HEK293 (cell line): ENCODE measurements at regions not wholly inside any gene's neighbourhood (a gene's known extent, or its start where the extent isn't known, plus 50 kb on each side); places are given as distances from the start of the nearest gene placed in this dataset.

ENCODE experiments used
- CTCF ChIA-PET: fragments of 350-600 bp; formaldehyde crosslinking; extraction: SDS; loops from one replicate; lab custom pipeline; 2021; ENCODE audit warnings: antibody characterized with exemption; lab: Yijun Ruan, JAX
- POLR2A ChIA-PET: fragments of 300-600 bp; formaldehyde crosslinking; extraction: SDS; loops from one replicate; lab custom pipeline; 2020; ENCODE audit warnings: antibody characterized with exemption, inconsistent platforms; lab: Yijun Ruan, JAX
- H3K27ac ChIP-seq: fragments of 200-500 bp; sonication (Bioruptor generic); 2 replicates; pipeline ENCODE4 v1.5.1; 2014; ENCODE audit warnings: low read depth, low read length, control low read depth, inconsistent platforms; ENCODE audit errors: extremely low read depth
- H3K36me3 ChIP-seq, 2 experiments: fragments of 200-500 bp in 1 of 2; sonication (Bioruptor generic) in 1 of 2; 1 replicate in 1 of 2; 2 replicates in 1 of 2; pipeline ENCODE4 v1.5.1; 2014 to 2017; ENCODE audit warnings: inconsistent platforms in 2 of 2, low read length in 2 of 2; ENCODE audit not compliant: control insufficient read depth in 2 of 2, insufficient read depth in 1 of 2
- H3K4me1 ChIP-seq: fragments of 200-500 bp; sonication (Bioruptor generic); 2 replicates; pipeline ENCODE4 v1.5.1; 2014; ENCODE audit warnings: mild to moderate bottlenecking, low read length, inconsistent platforms; ENCODE audit not compliant: control insufficient read depth, insufficient read depth
- H3K4me3 ChIP-seq: 2 replicates; pipeline ENCODE4 v1.5.1; 2011; ENCODE audit warnings: low read depth, mild to moderate bottlenecking, control low read depth, low read length, moderate library complexity
- H3K9me3 ChIP-seq: fragments of 200-500 bp; sonication (Bioruptor generic); 2 replicates; pipeline ENCODE4 v1.5.1; 2014; ENCODE audit warnings: low read depth, low read length, inconsistent platforms; ENCODE audit not compliant: control insufficient read depth, insufficient read depth
- IKZF3 ChIP-seq: fragments of 450-650 bp; IDR thresholded peaks from 2 replicates; pipeline ENCODE4 v1.5.0; 2018; ENCODE audit warnings: missing biosample characterization, mild to moderate bottlenecking, missing genetic modification characterization, moderate library complexity
- ZBTB21 ChIP-seq: fragments of 450-650 bp; formaldehyde crosslinking; IDR thresholded peaks from 2 replicates; pipeline ENCODE4 v1.5.1; 2017; ENCODE audit warnings: missing biosample characterization, missing genetic modification characterization
- ZIC2 ChIP-seq: fragments of 450-650 bp; formaldehyde crosslinking; IDR thresholded peaks from 2 replicates; pipeline ENCODE4 v1.5.1; 2016; ENCODE audit warnings: missing biosample characterization, missing genetic modification characterization
- ZNF10 ChIP-seq: fragments of 450-650 bp; formaldehyde crosslinking; IDR thresholded peaks from 2 replicates; pipeline ENCODE4 v1.5.1; 2017; ENCODE audit warnings: missing biosample characterization, missing genetic modification characterization
- ZNF132 ChIP-seq: fragments of 450-650 bp; formaldehyde crosslinking; IDR thresholded peaks from 2 replicates; pipeline ENCODE4 v1.5.1; 2017; ENCODE audit warnings: missing biosample characterization, missing genetic modification characterization, borderline replicate concordance
- ZNF157 ChIP-seq: fragments of 450-650 bp; formaldehyde crosslinking; IDR thresholded peaks from 2 replicates; pipeline ENCODE4 v1.5.1; 2016; ENCODE audit warnings: missing biosample characterization, missing genetic modification characterization
- ZNF16 ChIP-seq: fragments of 450-650 bp; formaldehyde crosslinking; IDR thresholded peaks from 2 replicates; pipeline ENCODE4 v1.5.1; 2016; ENCODE audit warnings: low read depth, missing biosample characterization, missing genetic modification characterization
- ZNF174 ChIP-seq: fragments of 450-650 bp; formaldehyde crosslinking; IDR thresholded peaks from 2 replicates; pipeline ENCODE4 v1.5.0; 2017; ENCODE audit warnings: missing biosample characterization, mild to moderate bottlenecking, missing genetic modification characterization
- ZNF184 ChIP-seq: fragments of 450-650 bp; IDR thresholded peaks from 2 replicates; pipeline ENCODE4 v1.5.1; 2018; ENCODE audit warnings: missing biosample characterization, mild to moderate bottlenecking, missing genetic modification characterization
- ZNF266 ChIP-seq: fragments of 450-650 bp; formaldehyde crosslinking; IDR thresholded peaks from 2 replicates; pipeline ENCODE4 v1.5.1; 2016; ENCODE audit warnings: missing biosample characterization, missing genetic modification characterization, low read depth
- ZNF548 ChIP-seq: fragments of 450-650 bp; formaldehyde crosslinking; IDR thresholded peaks from 2 replicates; pipeline ENCODE4 v1.5.1; 2016; ENCODE audit warnings: missing biosample characterization, missing genetic modification characterization
- ZNF571 ChIP-seq: fragments of 450-650 bp; formaldehyde crosslinking; IDR thresholded peaks from 2 replicates; pipeline ENCODE4 v1.5.0; 2017; ENCODE audit warnings: missing biosample characterization, missing genetic modification characterization
- ZNF610 ChIP-seq: fragments of 450-650 bp; formaldehyde crosslinking; IDR thresholded peaks from 2 replicates; pipeline ENCODE4 v1.5.1; 2016; ENCODE audit warnings: missing biosample characterization, missing genetic modification characterization, borderline replicate concordance
- ZNF768 ChIP-seq: fragments of 450-650 bp; formaldehyde crosslinking; IDR thresholded peaks from 2 replicates; pipeline ENCODE4 v1.5.1; 2018; ENCODE audit warnings: missing biosample characterization, mild to moderate bottlenecking, missing genetic modification characterization
- TF ChIP-seq, protein P1 (sequence below): fragments of 450-650 bp; formaldehyde crosslinking; conservative IDR thresholded peaks from 2 replicates; pipeline ENCODE4 v1.5.1; 2016; ENCODE audit warnings: low read depth, missing biosample characterization, missing genetic modification characterization
- TF ChIP-seq, protein P2 (sequence below): fragments of 450-650 bp; IDR thresholded peaks from 2 replicates; pipeline ENCODE4 v1.5.1; 2018; ENCODE audit warnings: missing biosample characterization, mild to moderate bottlenecking, missing genetic modification characterization
- TF ChIP-seq, protein P3 (sequence below): fragments of 450-650 bp; formaldehyde crosslinking; IDR thresholded peaks from 2 replicates; pipeline ENCODE4 v1.5.1; 2016; ENCODE audit warnings: missing biosample characterization, missing genetic modification characterization
- TF ChIP-seq, protein P4 (sequence below): fragments of 450-650 bp; formaldehyde crosslinking; IDR thresholded peaks from 2 replicates; pipeline ENCODE4 v1.5.1; 2016; ENCODE audit warnings: missing biosample characterization, missing genetic modification characterization, borderline replicate concordance

DNA sequence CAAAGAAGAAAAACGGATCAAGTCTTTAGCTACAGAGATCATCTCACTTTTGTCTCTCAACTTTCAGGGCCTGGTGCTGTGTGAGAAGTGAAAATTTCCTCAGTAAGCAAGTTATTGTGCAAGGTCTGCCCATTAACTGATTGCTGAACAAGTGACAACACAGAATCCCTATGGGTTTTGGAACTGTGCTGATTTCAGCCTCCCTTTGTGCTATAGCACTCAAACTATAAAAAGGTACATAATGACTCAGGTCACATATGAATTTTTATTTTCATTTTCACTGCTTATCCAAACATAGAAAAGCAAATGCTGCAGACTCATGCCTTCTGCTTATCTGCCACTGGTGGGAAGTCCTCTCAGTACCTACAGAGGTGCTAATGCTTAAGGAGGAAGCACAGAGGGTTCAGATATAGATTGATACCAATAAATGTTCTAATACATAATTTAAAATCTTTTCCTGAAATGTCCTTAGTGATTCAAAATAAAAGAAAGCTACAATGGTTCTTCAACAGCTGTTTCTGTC lies 576.2 kb upstream of the CT83 start:
- ChIA-PET POLR2A (no interaction called here), CTCF (interaction anchor here (0.6 to 0.7 kb wide), 2 partner anchors 157 to 961 kb away, joined by 3 to 4 read pairs; no protein-coding TSS in a partner anchor)
- Histone ChIP-seq H3K4me3 (no peak overlapping the region), H3K36me3 (no peaks in the 10 kb centered on the region), H3K9me3 (no peaks in the 10 kb centered on the region), H3K4me1 (no peaks in the 10 kb centered on the region), H3K27ac (no peak overlapping the region)
- no peak for TF ChIP-seq ZNF610
- TF ChIP-seq ZNF157 (tag by site-specific recombination), result no peak
- TF ChIP-seq, protein P1, sequence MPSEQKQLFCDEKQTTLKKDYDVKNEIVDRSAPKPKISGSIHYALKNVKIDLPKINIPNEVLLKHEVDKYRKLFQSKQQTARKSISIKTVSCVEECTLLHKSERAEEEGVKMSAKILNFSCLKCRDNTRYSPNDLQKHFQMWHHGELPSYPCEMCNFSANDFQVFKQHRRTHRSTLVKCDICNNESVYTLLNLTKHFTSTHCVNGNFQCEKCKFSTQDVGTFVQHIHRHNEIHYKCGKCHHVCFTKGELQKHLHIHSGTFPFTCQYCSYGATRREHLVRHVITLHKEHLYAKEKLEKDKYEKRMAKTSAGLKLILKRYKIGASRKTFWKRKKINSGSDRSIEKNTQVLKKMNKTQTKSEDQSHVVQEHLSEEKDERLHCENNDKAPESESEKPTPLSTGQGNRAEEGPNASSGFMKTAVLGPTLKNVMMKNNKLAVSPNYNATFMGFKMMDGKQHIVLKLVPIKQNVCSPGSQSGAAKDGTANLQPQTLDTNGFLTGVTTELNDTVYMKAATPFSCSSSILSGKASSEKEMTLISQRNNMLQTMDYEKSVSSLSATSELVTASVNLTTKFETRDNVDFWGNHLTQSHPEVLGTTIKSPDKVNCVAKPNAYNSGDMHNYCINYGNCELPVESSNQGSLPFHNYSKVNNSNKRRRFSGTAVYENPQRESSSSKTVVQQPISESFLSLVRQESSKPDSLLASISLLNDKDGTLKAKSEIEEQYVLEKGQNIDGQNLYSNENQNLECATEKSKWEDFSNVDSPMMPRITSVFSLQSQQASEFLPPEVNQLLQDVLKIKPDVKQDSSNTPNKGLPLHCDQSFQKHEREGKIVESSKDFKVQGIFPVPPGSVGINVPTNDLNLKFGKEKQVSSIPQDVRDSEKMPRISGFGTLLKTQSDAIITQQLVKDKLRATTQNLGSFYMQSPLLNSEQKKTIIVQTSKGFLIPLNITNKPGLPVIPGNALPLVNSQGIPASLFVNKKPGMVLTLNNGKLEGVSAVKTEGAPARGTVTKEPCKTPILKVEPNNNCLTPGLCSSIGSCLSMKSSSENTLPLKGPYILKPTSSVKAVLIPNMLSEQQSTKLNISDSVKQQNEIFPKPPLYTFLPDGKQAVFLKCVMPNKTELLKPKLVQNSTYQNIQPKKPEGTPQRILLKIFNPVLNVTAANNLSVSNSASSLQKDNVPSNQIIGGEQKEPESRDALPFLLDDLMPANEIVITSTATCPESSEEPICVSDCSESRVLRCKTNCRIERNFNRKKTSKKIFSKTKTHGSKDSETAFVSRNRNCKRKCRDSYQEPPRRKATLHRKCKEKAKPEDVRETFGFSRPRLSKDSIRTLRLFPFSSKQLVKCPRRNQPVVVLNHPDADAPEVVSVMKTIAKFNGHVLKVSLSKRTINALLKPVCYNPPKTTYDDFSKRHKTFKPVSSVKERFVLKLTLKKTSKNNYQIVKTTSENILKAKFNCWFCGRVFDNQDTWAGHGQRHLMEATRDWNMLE (tag by site-specific recombination), result no peak
- TF ChIP-seq ZNF16 (tag by site-specific recombination), result no peak
- TF ChIP-seq ZNF768 (tag by site-specific recombination), result no peak
- TF ChIP-seq IKZF3 (tag by site-specific recombination), result no peak
- TF ChIP-seq ZNF548 (tag by site-specific recombination), result no peak
- TF ChIP-seq ZNF174 (tag by site-specific recombination), result no peak
- TF ChIP-seq ZNF184, result no peak
- TF ChIP-seq ZNF132, result no peak
- TF ChIP-seq ZNF571, result no peak
- TF ChIP-seq, protein P2, sequence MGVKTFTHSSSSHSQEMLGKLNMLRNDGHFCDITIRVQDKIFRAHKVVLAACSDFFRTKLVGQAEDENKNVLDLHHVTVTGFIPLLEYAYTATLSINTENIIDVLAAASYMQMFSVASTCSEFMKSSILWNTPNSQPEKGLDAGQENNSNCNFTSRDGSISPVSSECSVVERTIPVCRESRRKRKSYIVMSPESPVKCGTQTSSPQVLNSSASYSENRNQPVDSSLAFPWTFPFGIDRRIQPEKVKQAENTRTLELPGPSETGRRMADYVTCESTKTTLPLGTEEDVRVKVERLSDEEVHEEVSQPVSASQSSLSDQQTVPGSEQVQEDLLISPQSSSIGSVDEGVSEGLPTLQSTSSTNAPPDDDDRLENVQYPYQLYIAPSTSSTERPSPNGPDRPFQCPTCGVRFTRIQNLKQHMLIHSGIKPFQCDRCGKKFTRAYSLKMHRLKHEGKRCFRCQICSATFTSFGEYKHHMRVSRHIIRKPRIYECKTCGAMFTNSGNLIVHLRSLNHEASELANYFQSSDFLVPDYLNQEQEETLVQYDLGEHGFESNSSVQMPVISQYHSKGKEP, result no peak
- TF ChIP-seq ZNF266, result no peak
- TF ChIP-seq, protein P3, sequence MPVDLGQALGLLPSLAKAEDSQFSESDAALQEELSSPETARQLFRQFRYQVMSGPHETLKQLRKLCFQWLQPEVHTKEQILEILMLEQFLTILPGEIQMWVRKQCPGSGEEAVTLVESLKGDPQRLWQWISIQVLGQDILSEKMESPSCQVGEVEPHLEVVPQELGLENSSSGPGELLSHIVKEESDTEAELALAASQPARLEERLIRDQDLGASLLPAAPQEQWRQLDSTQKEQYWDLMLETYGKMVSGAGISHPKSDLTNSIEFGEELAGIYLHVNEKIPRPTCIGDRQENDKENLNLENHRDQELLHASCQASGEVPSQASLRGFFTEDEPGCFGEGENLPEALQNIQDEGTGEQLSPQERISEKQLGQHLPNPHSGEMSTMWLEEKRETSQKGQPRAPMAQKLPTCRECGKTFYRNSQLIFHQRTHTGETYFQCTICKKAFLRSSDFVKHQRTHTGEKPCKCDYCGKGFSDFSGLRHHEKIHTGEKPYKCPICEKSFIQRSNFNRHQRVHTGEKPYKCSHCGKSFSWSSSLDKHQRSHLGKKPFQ (tag by site-specific recombination), result no peak
- no peak for TF ChIP-seq ZIC2 (tag by site-specific recombination)

DNA sequence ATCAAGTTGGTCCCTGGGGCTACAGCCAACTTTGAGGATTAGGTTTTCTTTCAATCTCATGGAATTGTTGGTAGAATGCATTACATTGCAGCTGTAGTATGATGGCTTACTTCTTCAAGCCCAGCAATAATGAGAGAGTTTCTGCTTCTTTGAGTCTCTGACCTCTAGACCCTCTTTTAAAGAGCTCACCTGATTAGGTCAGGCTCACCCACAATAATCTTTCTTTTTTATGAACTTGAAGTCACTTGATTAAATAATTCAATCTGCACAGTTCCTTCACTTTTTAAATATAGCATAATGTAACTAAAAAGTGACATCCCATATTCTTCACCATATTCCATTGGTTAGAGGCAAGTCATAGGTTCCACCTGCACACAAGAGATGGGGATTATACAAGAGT lies 547.5 kb upstream of the CT83 start:
- POLR2A ChIA-PET, result no interaction called here
- Histone ChIP-seq H3K4me1 (no peaks in the 10 kb centered on the region), H3K9me3 (no peaks in the 10 kb centered on the region; the same call in 1 of the 2 replicates), H3K4me3 (no peak overlapping the region)
- TF ChIP-seq, protein P4, sequence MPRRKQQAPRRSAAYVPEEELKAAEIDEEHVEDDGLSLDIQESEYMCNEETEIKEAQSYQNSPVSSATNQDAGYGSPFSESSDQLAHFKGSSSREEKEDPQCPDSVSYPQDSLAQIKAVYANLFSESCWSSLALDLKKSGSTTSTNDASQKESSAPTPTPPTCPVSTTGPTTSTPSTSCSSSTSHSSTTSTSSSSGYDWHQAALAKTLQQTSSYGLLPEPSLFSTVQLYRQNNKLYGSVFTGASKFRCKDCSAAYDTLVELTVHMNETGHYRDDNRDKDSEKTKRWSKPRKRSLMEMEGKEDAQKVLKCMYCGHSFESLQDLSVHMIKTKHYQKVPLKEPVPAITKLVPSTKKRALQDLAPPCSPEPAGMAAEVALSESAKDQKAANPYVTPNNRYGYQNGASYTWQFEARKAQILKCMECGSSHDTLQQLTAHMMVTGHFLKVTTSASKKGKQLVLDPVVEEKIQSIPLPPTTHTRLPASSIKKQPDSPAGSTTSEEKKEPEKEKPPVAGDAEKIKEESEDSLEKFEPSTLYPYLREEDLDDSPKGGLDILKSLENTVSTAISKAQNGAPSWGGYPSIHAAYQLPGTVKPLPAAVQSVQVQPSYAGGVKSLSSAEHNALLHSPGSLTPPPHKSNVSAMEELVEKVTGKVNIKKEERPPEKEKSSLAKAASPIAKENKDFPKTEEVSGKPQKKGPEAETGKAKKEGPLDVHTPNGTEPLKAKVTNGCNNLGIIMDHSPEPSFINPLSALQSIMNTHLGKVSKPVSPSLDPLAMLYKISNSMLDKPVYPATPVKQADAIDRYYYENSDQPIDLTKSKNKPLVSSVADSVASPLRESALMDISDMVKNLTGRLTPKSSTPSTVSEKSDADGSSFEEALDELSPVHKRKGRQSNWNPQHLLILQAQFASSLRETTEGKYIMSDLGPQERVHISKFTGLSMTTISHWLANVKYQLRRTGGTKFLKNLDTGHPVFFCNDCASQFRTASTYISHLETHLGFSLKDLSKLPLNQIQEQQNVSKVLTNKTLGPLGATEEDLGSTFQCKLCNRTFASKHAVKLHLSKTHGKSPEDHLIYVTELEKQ (tag by site-specific recombination), result no peak
- TF ChIP-seq ZNF10 (tag by site-specific recombination) (peak; percentile 91), ZBTB21 (tag by site-specific recombination) (no peak)
- TF ChIP-seq, all 188 proteins: peak for 1
- CTCF ChIA-PET, result no interaction called here
- Histone ChIP-seq H3K27ac (no peak overlapping the region), H3K36me3 (no peaks in the 10 kb centered on the region)
